Hepatocyte (in vitro differentiated cells): ENCODE measurements at regions not wholly inside any gene's neighbourhood (a gene's known extent, or its start where the extent isn't known, plus 50 kb on each side); places are given as distances from the start of the nearest gene placed in this dataset.

ENCODE experiments used
- EZH2phosphoT487 ChIP-seq: fragments of 200-600 bp; sonication (generic); IDR thresholded peaks from one replicate; pipeline ENCODE4 v1.6.1; 2018; ENCODE audit warnings: antibody characterized with exemption, mild to moderate bottlenecking, low read depth, moderate library complexity; ENCODE audit not compliant: unreplicated experiment, severe bottlenecking
- TF ChIP-seq, protein P1 (sequence below): fragments of 200-600 bp; sonication (generic); IDR thresholded peaks from 2 replicates; pipeline ENCODE4 v1.5.1; 2016; ENCODE audit warnings: antibody characterized with exemption, mild to moderate bottlenecking; ENCODE audit not compliant: poor library complexity

- TF ChIP-seq, protein P1, sequence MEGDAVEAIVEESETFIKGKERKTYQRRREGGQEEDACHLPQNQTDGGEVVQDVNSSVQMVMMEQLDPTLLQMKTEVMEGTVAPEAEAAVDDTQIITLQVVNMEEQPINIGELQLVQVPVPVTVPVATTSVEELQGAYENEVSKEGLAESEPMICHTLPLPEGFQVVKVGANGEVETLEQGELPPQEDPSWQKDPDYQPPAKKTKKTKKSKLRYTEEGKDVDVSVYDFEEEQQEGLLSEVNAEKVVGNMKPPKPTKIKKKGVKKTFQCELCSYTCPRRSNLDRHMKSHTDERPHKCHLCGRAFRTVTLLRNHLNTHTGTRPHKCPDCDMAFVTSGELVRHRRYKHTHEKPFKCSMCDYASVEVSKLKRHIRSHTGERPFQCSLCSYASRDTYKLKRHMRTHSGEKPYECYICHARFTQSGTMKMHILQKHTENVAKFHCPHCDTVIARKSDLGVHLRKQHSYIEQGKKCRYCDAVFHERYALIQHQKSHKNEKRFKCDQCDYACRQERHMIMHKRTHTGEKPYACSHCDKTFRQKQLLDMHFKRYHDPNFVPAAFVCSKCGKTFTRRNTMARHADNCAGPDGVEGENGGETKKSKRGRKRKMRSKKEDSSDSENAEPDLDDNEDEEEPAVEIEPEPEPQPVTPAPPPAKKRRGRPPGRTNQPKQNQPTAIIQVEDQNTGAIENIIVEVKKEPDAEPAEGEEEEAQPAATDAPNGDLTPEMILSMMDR: no peak
- TF ChIP-seq EZH2phosphoT487: no peak
These were observed 210.7 kb upstream of the TLL1 start for GRCh38 chr4:165662341-165662740.
